Left forelimb (tissue), 1 donor: ENCODE measurements at regions not wholly inside any gene's neighbourhood (a gene's known extent, or its start where the extent isn't known, plus 50 kb on each side); places are given as distances from the start of the nearest gene placed in this dataset.

Experiments used
- DNase-seq: peaks from one replicate; pipeline ENCODE4 v3.0.0-alpha.2; 2018; ENCODE audit warnings: low spot score

GRCh38 chr16:26189536-26189935 is 497.8 kb downstream of the HS3ST4 start:
- DNase-seq: no peak

DNA sequence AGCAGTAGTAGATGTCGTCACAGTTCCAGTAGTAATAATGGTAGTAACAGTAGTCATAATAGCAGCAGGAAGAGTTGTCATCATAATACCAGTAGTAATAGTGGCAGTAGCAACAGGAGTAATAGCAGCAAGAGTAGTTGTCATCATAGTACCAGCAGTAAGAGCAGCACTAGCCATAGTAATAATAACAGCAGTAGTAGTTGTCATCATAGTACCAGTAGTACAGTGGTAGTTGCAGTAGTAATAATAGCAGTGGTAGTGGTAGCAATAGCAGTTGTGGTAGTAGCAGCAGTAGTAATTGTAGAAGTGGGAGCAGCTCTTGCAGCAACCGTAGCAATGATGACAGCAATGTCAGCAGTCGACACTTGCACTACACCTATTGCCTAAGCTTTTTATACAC is 502.8 kb downstream of the HS3ST4 start:
- no peak for DNase-seq

- no peak for DNase-seq
These were observed 503.5 kb downstream of the HS3ST4 start for GRCh38 chr16:26195225-26195624.

DNA sequence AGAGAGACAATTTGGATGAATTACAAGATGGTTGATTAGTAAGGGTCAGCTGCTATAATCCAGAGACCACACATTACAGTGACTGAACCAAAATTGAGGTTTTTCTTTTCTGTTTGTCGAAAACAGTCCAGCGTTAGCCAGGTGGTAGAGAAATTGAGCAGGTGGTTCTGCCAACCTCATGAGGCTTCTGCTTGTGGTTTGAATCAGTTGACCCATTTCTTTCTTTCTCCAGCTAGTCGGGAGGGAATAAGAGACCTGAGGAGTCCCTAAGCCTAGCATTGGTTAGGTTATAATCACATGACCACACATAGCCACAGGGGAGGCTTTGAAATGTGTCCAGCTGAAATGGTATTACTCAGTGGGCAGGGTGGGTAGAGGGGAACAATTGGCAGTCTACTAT is 504.6 kb downstream of the HS3ST4 start:
- no peak for DNase-seq

- no peak for DNase-seq
These were observed 505.0 kb downstream of the HS3ST4 start for GRCh38 chr16:26196802-26197201.

- no peak for DNase-seq
These were observed 505.9 kb downstream of the HS3ST4 start for GRCh38 chr16:26197707-26198106.

DNA sequence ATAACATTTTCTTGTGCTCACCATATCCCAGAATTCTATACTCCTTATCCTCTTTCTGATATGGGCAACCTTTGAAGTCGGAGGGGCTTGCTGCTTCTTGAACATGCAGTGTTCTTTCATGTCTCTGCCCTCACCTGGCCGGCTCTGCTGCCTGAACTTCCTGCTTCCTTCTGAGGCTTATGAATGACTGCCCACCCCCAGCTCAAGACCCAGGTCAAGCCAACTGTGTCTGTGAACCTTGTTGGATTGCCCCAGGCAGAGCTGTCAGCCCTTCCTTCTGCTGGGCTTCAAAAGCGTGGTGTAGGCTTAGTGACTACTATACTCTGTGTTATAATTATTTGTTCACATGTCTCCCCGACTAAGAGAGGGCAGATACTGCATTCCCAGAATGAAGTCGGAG is 506.5 kb downstream of the HS3ST4 start:
- DNase-seq: no peak

DNA sequence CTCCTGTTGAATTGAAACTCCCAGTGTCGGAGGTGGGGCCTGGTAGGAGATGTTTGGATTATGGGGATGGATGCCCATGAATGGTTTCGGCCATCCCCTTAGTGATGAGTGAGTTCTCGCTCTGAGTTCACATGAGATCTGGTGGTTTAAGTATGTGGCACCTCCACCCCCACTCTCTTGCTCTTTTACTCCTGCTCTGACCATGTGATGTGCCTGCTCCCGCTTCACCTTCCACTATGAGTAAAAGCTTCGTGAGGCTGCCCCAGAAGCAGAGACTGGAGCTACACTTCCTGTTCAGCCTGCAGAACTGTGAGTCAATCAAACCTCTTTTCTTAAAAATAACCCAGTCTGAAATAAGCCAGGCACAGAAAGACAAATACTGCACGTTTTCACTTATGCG is 512.4 kb downstream of the HS3ST4 start:
- DNase-seq: no peak

DNA sequence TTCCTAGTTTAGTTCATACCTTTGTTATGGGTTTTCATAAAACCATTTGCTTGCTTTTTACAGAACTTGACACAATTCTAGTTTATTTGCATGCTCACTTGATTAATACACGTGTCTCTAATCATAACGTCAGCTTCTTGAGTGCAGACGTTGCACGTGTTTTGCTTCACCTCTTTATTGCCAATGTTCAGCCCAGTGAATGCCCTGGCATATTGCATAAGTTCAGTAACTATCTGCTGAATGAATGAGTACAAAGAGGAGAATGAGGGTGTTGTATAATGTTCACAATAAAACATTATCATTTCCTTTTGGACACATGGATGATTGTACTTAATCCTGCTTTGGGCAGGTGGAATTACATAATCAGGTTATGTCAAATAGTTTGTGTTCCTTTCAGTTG is 519.8 kb downstream of the HS3ST4 start:
- no peak for DNase-seq

DNA sequence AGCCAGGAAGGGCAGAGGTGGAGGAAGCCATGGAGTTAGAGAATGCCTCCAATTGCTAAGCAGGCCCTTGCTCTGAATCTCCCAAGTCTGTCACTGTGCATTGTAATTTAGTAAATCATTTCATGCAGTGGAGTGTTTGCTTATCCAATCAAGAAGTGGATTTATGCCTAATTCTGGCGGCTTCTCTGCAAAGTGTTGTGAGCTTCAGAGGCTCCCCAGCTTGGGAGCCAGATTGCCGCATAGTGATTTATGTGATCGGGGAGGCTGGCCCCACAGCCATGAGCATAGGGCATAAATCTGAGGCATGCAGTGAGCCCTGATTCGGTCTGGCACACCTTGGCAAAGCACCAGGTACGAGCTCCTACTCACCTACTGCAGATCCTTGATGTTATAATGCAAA is 520.8 kb downstream of the HS3ST4 start:
- no peak for DNase-seq

- no peak for DNase-seq
These were observed 522.9 kb downstream of the HS3ST4 start for GRCh38 chr16:26214581-26215174.

DNA sequence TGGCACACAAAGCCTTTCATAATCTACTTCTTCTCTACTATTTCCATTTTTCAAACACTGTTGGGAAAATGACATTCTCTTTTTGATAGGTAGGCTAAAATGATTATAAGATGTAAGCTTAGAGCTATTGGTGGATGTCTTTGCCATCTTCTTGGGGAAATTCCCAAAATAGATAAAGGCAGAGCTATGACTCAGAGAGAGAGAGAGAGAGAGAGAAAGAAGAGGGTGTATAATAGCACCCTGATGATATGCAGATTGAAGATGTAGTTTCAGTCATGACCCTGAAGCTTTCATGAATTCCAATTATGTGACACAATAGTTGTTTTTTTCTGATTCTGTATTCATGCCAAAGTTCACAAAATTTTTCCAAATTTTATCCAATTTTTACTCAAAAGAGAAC is 529.1 kb downstream of the HS3ST4 start:
- DNase-seq: no peak

- DNase-seq: no peak
These were observed 539.9 kb downstream of the HS3ST4 start for GRCh38 chr16:26231647-26232046.

GRCh38 chr16:26240807-26241206 is 549.0 kb downstream of the HS3ST4 start:
- DNase-seq: no peak

- no peak for DNase-seq
These were observed 555.3 kb downstream of the HS3ST4 start for GRCh38 chr16:26247063-26247462.

- DNase-seq: no peak
These were observed 560.8 kb downstream of the HS3ST4 start for GRCh38 chr16:26252598-26252997.

- no peak for DNase-seq
These were observed 569.9 kb downstream of the HS3ST4 start for GRCh38 chr16:26261621-26262020.

DNA sequence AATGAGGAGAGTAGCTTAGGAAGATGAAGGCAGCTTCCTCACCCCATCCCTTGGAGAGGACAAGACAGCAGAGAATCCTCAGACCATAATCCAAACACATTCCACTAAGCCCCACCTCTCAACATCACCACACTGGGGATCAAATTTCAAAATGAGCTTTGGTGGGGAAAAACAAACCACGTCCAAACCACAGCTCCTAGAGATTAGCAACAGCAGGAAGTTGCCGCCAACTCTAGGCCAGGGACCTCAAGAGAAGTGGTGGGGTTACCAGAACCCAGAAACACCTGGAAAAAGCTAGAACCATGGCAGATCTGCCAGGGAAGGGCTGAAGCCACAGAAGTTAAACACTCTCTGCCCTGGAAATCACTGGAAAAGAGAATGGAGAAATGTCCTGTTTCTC is 571.6 kb downstream of the HS3ST4 start:
- DNase-seq: no peak

- DNase-seq: no peak
These were observed 575.9 kb downstream of the HS3ST4 start for GRCh38 chr16:26267641-26268040.

GRCh38 chr16:26269673-26270072 is 577.9 kb downstream of the HS3ST4 start:
- no peak for DNase-seq

- DNase-seq: no peak
These were observed 581.8 kb downstream of the HS3ST4 start for GRCh38 chr16:26273607-26274006.

DNA sequence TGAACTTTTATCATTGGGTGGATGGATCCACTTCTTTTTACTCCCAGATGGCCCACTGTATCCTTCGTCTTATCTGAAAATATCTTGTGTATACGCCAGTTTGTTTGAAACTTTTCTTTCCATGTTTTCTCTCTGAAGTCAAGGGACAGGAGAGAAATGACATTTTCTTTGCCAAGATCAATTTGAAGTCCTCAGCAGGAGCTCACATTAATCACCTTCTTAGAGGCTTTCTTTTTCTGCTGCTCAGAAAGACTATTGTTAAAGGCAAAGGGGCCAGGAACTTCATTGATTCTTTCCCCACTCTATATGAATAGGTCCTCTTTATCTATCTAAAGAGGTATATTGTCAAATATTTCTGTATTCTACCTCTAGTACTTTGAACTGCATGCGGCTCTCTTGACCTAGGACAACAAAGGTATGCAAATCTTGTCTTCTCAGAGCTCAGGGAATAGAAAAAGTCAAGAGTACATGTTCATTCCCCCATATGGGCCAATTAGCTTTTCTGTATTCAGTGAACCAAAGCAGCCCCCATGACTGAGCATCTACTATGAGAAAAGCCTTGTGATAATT is 583.3 kb downstream of the HS3ST4 start:
- no peak for DNase-seq

DNA sequence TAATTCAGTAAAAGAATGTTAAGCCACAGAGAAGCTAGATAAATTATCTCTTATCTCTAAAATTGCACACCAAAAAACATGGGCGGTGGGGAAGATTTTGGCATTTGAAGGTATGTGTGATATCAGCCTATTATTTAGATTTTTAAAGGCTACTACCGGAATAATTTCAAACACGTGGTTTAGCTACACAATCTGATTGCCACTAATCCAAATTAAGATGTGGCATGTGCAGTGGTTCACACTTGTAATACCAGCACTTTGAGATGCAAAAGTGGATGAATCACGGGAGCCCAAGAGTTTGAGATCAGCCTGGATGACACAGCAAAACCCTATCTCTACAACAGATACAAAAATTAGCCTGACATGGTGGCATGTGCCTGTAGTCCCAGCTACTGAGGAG is 584.5 kb downstream of the HS3ST4 start:
- DNase-seq: no peak

GRCh38 chr16:26281381-26282110 is 589.8 kb downstream of the HS3ST4 start:
- DNase-seq: no peak
